RWPE2 (cell line): ENCODE measurements at regions not wholly inside any gene's neighbourhood (a gene's known extent, or its start where the extent isn't known, plus 50 kb on each side); places are given as distances from the start of the nearest gene placed in this dataset.

ENCODE experiments used
- ATAC-seq: fragments of 200-7000 bp; cut with Tn5 transposase; 3 replicates; pipeline ENCODE4 v1.9.1; 2021; ENCODE audit warnings: low read depth
- DNase-seq: peaks from one replicate; pipeline ENCODE4 v3.0.0-alpha.2; 2020; ENCODE audit warnings: low spot score
- H3K27ac ChIP-seq: fragments of 450-650 bp; 2 replicates; pipeline ENCODE4 v1.5.1; 2017; ENCODE audit warnings: mild to moderate bottlenecking; ENCODE audit not compliant: poor library complexity, severe bottlenecking
- H3K27me3 ChIP-seq: fragments of 250-450 bp; sonication (Bioruptor Pico); 2 replicates; pipeline ENCODE4 v1.5.1; 2021; ENCODE audit warnings: mild to moderate bottlenecking, moderate library complexity; ENCODE audit not compliant: insufficient read depth, poor library complexity, severe bottlenecking
- H3K36me3 ChIP-seq: fragments of 250-450 bp; sonication (Bioruptor Pico); 2 replicates; pipeline ENCODE4 v1.5.1; 2020; ENCODE audit warnings: low read depth, mild to moderate bottlenecking, moderate library complexity
- H3K4me1 ChIP-seq: fragments of 250-450 bp; sonication (Bioruptor Pico); 2 replicates; pipeline ENCODE4 v1.5.1; 2021; ENCODE audit warnings: mild to moderate bottlenecking, moderate library complexity; ENCODE audit not compliant: insufficient read depth, poor library complexity, severe bottlenecking
- H3K4me3 ChIP-seq: fragments of 250-450 bp; sonication (Bioruptor Pico); 2 replicates; pipeline ENCODE4 v1.5.1; 2021; ENCODE audit warnings: mild to moderate bottlenecking, moderate library complexity; ENCODE audit not compliant: severe bottlenecking
- H3K9me3 ChIP-seq: fragments of 250-450 bp; sonication (Bioruptor Pico); 2 replicates; pipeline ENCODE4 v1.5.1; 2021; ENCODE audit warnings: mild to moderate bottlenecking, moderate library complexity; ENCODE audit not compliant: severe bottlenecking
- TF ChIP-seq, protein P1 (sequence below): fragments of 450-650 bp; IDR thresholded peaks from one replicate; pipeline ENCODE4 v1.5.1; 2017; ENCODE audit warnings: mild to moderate bottlenecking, moderate library complexity; ENCODE audit not compliant: poor library complexity, severe bottlenecking

- Histone ChIP-seq H3K27ac (no peak overlapping the region), H3K36me3 (no peaks in the 10 kb centered on the region), H3K9me3 (no peaks in the 10 kb centered on the region), H3K4me1 (no peaks in the 10 kb centered on the region), H3K27me3 (no peaks in the 10 kb centered on the region), H3K4me3 (no peak overlapping the region)
- no peak for DNase-seq
- TF ChIP-seq, protein P1, sequence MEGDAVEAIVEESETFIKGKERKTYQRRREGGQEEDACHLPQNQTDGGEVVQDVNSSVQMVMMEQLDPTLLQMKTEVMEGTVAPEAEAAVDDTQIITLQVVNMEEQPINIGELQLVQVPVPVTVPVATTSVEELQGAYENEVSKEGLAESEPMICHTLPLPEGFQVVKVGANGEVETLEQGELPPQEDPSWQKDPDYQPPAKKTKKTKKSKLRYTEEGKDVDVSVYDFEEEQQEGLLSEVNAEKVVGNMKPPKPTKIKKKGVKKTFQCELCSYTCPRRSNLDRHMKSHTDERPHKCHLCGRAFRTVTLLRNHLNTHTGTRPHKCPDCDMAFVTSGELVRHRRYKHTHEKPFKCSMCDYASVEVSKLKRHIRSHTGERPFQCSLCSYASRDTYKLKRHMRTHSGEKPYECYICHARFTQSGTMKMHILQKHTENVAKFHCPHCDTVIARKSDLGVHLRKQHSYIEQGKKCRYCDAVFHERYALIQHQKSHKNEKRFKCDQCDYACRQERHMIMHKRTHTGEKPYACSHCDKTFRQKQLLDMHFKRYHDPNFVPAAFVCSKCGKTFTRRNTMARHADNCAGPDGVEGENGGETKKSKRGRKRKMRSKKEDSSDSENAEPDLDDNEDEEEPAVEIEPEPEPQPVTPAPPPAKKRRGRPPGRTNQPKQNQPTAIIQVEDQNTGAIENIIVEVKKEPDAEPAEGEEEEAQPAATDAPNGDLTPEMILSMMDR: no peak
- ATAC-seq: no peak
Observed at GRCh38 chr6:43898358-43899131, 128.5 kb downstream of the VEGFA start.

DNA sequence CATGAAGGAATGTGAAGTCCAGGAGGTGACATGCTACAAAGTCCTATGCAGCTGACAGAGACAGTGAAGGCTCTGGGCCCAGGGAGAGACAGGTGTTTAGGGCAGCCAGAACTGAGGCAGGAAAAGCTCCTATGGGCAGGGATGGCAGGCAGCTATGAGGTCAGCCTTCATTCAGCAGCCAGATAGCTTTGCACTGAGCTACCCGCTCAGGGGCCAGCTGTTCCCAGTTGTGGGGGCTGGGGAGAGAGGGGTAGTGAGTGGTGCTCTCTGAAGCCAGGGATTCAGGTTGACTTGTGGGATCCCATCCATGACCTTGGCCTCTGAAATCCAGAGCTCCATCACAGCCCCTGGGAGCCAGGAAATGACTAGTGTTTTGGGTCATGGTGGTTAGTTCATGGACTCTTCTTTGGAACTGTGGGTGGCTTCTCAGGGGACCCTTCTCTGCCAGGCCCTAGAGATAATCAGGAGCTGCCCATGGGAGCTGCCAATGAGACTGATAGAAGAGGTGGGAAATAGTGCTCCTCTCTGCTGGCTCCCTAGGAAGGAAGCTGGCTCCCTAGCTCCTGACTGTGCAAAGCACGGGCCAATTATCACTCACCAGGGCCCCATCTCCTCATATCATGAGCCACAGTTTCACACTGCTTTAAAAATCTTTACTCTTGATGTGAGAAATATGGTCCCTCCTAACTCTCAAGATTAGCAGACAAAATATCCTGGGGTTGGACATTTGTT is 127.7 kb downstream of the VEGFA start:
- DNase-seq (no peak), ATAC-seq (no peak)
- H3K9me3 ChIP-seq: no peaks in the 10 kb centered on the region
- no peaks in the 10 kb centered on the region for H3K36me3 ChIP-seq
- no peaks in the 10 kb centered on the region for H3K4me1 ChIP-seq
- no peak overlapping the region for H3K27ac ChIP-seq
- H3K27me3 ChIP-seq: no peaks in the 10 kb centered on the region
- TF ChIP-seq, protein P1: no peak
- no peak overlapping the region for H3K4me3 ChIP-seq

DNA sequence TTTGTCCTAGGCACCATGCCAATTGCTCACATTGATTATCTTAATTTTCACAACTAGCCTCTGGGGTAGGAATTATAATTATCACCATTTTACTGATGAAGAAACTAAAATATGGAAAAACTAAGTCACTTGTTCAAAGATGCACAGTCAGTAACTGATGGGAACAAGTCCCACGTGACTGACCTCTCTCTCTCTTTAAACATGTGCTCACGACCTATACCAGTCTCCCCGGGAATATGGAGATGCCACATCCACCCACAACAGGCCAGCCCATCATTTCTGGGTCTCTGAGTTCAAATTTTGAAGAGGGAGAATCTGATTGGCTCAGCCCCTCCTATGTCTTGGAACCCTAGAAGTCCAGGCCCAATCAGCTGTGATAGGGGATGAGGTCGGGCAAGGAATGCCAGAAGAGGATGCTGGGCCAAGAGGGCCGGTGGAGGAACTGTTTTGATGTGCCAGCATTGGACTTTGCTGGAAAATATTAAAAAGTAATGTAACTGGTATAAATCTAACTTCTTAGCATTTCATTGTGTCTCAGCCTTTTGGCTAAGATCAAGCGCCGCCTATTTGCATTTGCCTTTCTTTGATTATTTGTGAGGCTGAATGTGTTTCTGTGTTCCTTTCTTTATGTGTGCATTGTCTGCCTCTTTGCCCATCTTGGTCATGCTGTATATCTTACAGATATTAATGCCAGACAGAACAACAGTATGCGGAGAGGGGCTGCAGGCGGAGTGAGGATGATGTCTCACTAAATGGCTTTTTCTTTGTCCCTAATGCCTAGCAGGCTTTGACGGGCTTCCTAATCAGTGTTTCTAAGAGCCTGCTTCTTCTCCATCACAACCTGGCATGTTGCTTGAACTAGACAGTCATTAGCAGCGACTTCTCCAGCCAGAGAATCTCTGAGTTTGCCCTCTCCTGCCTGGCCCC is 126.6 kb downstream of the VEGFA start:
- no peaks in the 10 kb centered on the region for H3K36me3 ChIP-seq
- no peaks in the 10 kb centered on the region for H3K27me3 ChIP-seq
- ATAC-seq: no peak
- TF ChIP-seq, protein P1: no peak
- no peak for DNase-seq
- H3K4me3 ChIP-seq: no peak overlapping the region
- H3K9me3 ChIP-seq: no peaks in the 10 kb centered on the region
- peaks cover 4% of the 10 kb centered on the region for H3K4me1 ChIP-seq
- no peak overlapping the region for H3K27ac ChIP-seq

GRCh38 chr6:43895656-43896328 is 125.8 kb downstream of the VEGFA start:
- no peaks in the 10 kb centered on the region for H3K27me3 ChIP-seq
- no peaks in the 10 kb centered on the region for H3K9me3 ChIP-seq
- peaks cover 4% of the 10 kb centered on the region for H3K4me1 ChIP-seq
- H3K27ac ChIP-seq: no peak overlapping the region
- ATAC-seq (no peak), DNase-seq (no peak)
- TF ChIP-seq, protein P1: no peak
- H3K4me3 ChIP-seq: no peak overlapping the region
- H3K36me3 ChIP-seq: no peaks in the 10 kb centered on the region
